CD14-positive monocyte (primary cell): ENCODE measurements at regions not wholly inside any gene's neighbourhood (a gene's known extent, or its start where the extent isn't known, plus 50 kb on each side); places are given as distances from the start of the nearest gene placed in this dataset.

Experiments used
- DNase-seq, 3 donors: peaks; one replicate each; pipeline ENCODE4 v3.0.0-alpha.2; 2011 to 2022
- H2AFZ ChIP-seq: 2 replicates; pipeline ENCODE4 v1.6.0; 2012; ENCODE audit warnings: mild to moderate bottlenecking, low read depth, low read length, inconsistent platforms; ENCODE audit not compliant: insufficient read depth, poor library complexity, severe bottlenecking
- H3K27ac ChIP-seq, 2 donors: 1 replicate in 1 of 2; 2 replicates in 1 of 2; pipeline ENCODE4 v1.5.1; 2012 to 2013; ENCODE audit warnings: low read length in 2 of 2, control low read depth in 1 of 2, inconsistent platforms in 1 of 2, low read depth in 1 of 2, mild to moderate bottlenecking in 1 of 2
- H3K27me3 ChIP-seq, 2 donors: one replicate each; pipeline versions ENCODE4 v1.6.0 to v1.6.1; 2011 to 2013; ENCODE audit warnings: low read length in 2 of 2; ENCODE audit not compliant: control insufficient read depth in 2 of 2, insufficient read depth in 2 of 2
- H3K36me3 ChIP-seq, 2 donors: replicated peaks in 1 of 2; 1 replicate in 1 of 2; 2 replicates in 1 of 2; pipeline versions ENCODE4 v1.5.1 to v1.6.1; 2012 to 2013; ENCODE audit warnings: low read length in 2 of 2, control low read depth in 1 of 2, inconsistent platforms in 1 of 2, mild to moderate bottlenecking in 1 of 2; ENCODE audit not compliant: insufficient read depth in 2 of 2, control insufficient read depth in 1 of 2
- H3K4me1 ChIP-seq, 2 donors: 1 replicate in 1 of 2; 2 replicates in 1 of 2; pipeline versions ENCODE4 v1.5.1 to v1.6.1; 2012 to 2013; ENCODE audit warnings: low read length in 2 of 2, control low read depth in 1 of 2, inconsistent platforms in 1 of 2, mild to moderate bottlenecking in 1 of 2, moderate library complexity in 1 of 2; ENCODE audit not compliant: insufficient read depth in 2 of 2, control insufficient read depth in 1 of 2
- H3K4me2 ChIP-seq: replicated peaks from 2 replicates; pipeline ENCODE3; 2012; ENCODE audit warnings: low read length, moderate library complexity, mild to moderate bottlenecking; ENCODE audit not compliant: poor library complexity, severe bottlenecking; ENCODE audit errors: extremely low read depth
- H3K4me3 ChIP-seq, 3 experiments: fragments of 200-600 bp in 1 of 3; sonication (generic) in 1 of 3; replicated peaks in 1 of 3; 1 replicate in 2 of 3; 2 replicates in 1 of 3; pipeline ENCODE4 v1.5.1; 2011 to 2013; ENCODE audit warnings: low read length in 3 of 3, mild to moderate bottlenecking in 3 of 3, control low read depth in 2 of 3, low read depth in 2 of 3, inconsistent platforms in 1 of 3, moderate library complexity in 1 of 3
- H3K79me2 ChIP-seq: 2 replicates; pipeline ENCODE4 v1.6.0; 2012; ENCODE audit warnings: mild to moderate bottlenecking, control low read depth, inconsistent platforms, low read length, moderate library complexity; ENCODE audit not compliant: insufficient read depth
- H3K9ac ChIP-seq: 2 replicates; pipeline ENCODE4 v1.6.0; 2017; ENCODE audit warnings: low read length, mild to moderate bottlenecking; ENCODE audit not compliant: insufficient read depth, poor library complexity, severe bottlenecking
- H3K9me3 ChIP-seq, 2 donors: replicated peaks in 1 of 2; 1 replicate in 1 of 2; 2 replicates in 1 of 2; pipeline versions ENCODE4 v1.5.1 to v1.6.1; 2012 to 2013; ENCODE audit warnings: low read length in 2 of 2, control low read depth in 1 of 2; ENCODE audit not compliant: control insufficient read depth in 1 of 2, insufficient read depth in 1 of 2
- H4K20me1 ChIP-seq: 2 replicates; pipeline ENCODE4 v1.6.0; 2012; ENCODE audit warnings: mild to moderate bottlenecking, low read length, control low read depth, moderate library complexity; ENCODE audit not compliant: insufficient read depth
- H3K27ac Mint-ChIP-seq, 7 donors: one replicate each; pipeline ENCODE4 v1.8.0; 2020; ENCODE audit warnings: mild to moderate bottlenecking in 7 of 7, mixed read lengths in 7 of 7, moderate library complexity in 6 of 7, inconsistent platforms in 2 of 7
- H3K27me3 Mint-ChIP-seq, 3 donors: one replicate each; pipeline ENCODE4 v1.8.0; 2021 to 2022; ENCODE audit warnings: low read depth in 3 of 3, mild to moderate bottlenecking in 3 of 3, mixed read lengths in 3 of 3, moderate library complexity in 3 of 3, inconsistent platforms in 1 of 3
- H3K36me3 Mint-ChIP-seq, 2 donors: one replicate each; pipeline ENCODE4 v1.8.0; 2020; ENCODE audit warnings: mixed read lengths in 2 of 2, inconsistent platforms in 1 of 2, mild to moderate bottlenecking in 1 of 2
- H3K4me1 Mint-ChIP-seq: one replicate; pipeline ENCODE4 v1.8.0; 2020; ENCODE audit warnings: mild to moderate bottlenecking, mixed read lengths
- H3K4me3 Mint-ChIP-seq, 2 donors: one replicate each; pipeline ENCODE4 v1.8.0; 2020; ENCODE audit warnings: mild to moderate bottlenecking in 2 of 2, mixed read lengths in 2 of 2, moderate library complexity in 1 of 2
- H3K9me3 Mint-ChIP-seq, 7 donors: one replicate each; pipeline ENCODE4 v1.8.0; 2020 to 2022; ENCODE audit warnings: mixed read lengths in 7 of 7, mild to moderate bottlenecking in 6 of 7, moderate library complexity in 6 of 7, inconsistent platforms in 2 of 7
- CTCF ChIP-seq: fragments of 200-600 bp; IDR thresholded peaks from one replicate; pipeline ENCODE4 v1.8.0; 2022; ENCODE audit warnings: antibody characterized with exemption, mild to moderate bottlenecking
- WGBS: methylation state at CpG from one replicate; pipeline ENCODE4 v1.1.5; 2013; ENCODE audit warnings: missing lambda C conversion rate; ENCODE audit not compliant: insufficient coverage; 5-methylcytosine and 5-hydroxymethylcytosine counted together
- intact Hi-C, 2 donors: fragments of 100-400 bp; cut with micrococcal nuclease; formaldehyde crosslinking; loops; one replicate each; pipeline versions ENCODE4 v1.15.0 to v1.15.1; 2023

GRCh38 chr3:14258906-14259904 lies 80.6 kb downstream of the LSM3 start:
- Histone ChIP-seq H3K4me2 (no peak overlapping the region), H3K27me3 (no peaks in the 10 kb centered on the region), H3K4me3 (no peak overlapping the region), H4K20me1 (no peaks in the 10 kb centered on the region), H3K9ac (no peak overlapping the region), H3K9me3 (no peaks in the 10 kb centered on the region), H3K79me2 (no peaks in the 10 kb centered on the region), H3K4me1 (no peaks in the 10 kb centered on the region), H3K27ac (no peak overlapping the region), H3K36me3 (no peaks in the 10 kb centered on the region), H2AFZ (no peak overlapping the region)
- Mint-ChIP-seq H3K27ac (no peak overlapping the region), H3K9me3 (peaks cover 0 to under 1% (median 0%) of the 10 kb centered on the region in 7 donors), H3K4me3 (no peak overlapping the region), H3K4me1 (peaks cover 2% of the 10 kb centered on the region), H3K27me3 (peaks cover 0 to 2% (median 0%) of the 10 kb centered on the region in 3 donors), H3K36me3 (no peaks in the 10 kb centered on the region)
- no peak for TF ChIP-seq CTCF
- intact Hi-C loops: no loop called here
- DNase-seq: no peak
- WGBS: 100% methylated on average over 4 of the region's 12 CpGs

- no peaks in the 10 kb centered on the region for H3K79me2 ChIP-seq
- no peak overlapping the region for H2AFZ ChIP-seq
- H3K27ac ChIP-seq: no peak overlapping the region
- intact Hi-C loops: loop anchor here (2.0 to 5.0 kb wide), 2 partner anchors 208 to 287 kb away; no protein-coding TSS in a partner anchor
- peaks cover 0 to 2% (median 0%) of the 10 kb centered on the region in 3 donors for H3K27me3 Mint-ChIP-seq
- H3K9me3 Mint-ChIP-seq: peaks cover 0 to 1% (median 0%) of the 10 kb centered on the region in 7 donors
- H3K36me3 Mint-ChIP-seq: no peaks in the 10 kb centered on the region
- TF ChIP-seq CTCF: no peak
- no peak overlapping the region for H3K9ac ChIP-seq
- no peak overlapping the region for H3K27ac Mint-ChIP-seq
- H3K4me2 ChIP-seq: no peak overlapping the region
- H3K4me3 Mint-ChIP-seq: no peak overlapping the region
- H3K9me3 ChIP-seq: no peaks in the 10 kb centered on the region
- peaks cover 2% of the 10 kb centered on the region for H3K4me1 Mint-ChIP-seq
- 99% methylated on average over 7 of the region's 7 CpGs for WGBS
- H3K36me3 ChIP-seq: no peaks in the 10 kb centered on the region
- no peak for DNase-seq
- H4K20me1 ChIP-seq: no peaks in the 10 kb centered on the region
- H3K27me3 ChIP-seq: no peaks in the 10 kb centered on the region
- no peaks in the 10 kb centered on the region for H3K4me1 ChIP-seq
- H3K4me3 ChIP-seq: no peak overlapping the region
Observed at GRCh38 chr3:14260463-14260862, 81.8 kb downstream of the LSM3 start.
